Mesodermal cell (in vitro differentiated cells): ENCODE measurements at regions not wholly inside any gene's neighbourhood (a gene's known extent, or its start where the extent isn't known, plus 50 kb on each side); places are given as distances from the start of the nearest gene placed in this dataset.
"Not testable (repeated sequence)": the region's sequence is repeated elsewhere in the genome, so short reads cannot be mapped to it uniquely, and the experiment has no call there.

Experiments
- H3K27ac ChIP-seq: 2 replicates; pipeline ENCODE4 v1.7.0; 2013; ENCODE audit warnings: mild to moderate bottlenecking, low read depth, low read length, moderate library complexity; ENCODE audit not compliant: severe bottlenecking
- H3K36me3 ChIP-seq: 2 replicates; pipeline ENCODE4 v1.7.1; 2013; ENCODE audit warnings: mild to moderate bottlenecking, low read length, moderate library complexity; ENCODE audit not compliant: control insufficient read depth, insufficient read depth
- H3K4me1 ChIP-seq: one replicate; pipeline ENCODE4 v1.7.1; 2013; ENCODE audit warnings: mild to moderate bottlenecking, low read length; ENCODE audit not compliant: insufficient read depth, control insufficient read depth, poor library complexity, severe bottlenecking
- H3K4me3 ChIP-seq: 2 replicates; pipeline ENCODE4 v1.7.0; 2013; ENCODE audit warnings: low read length, control low read depth, mild to moderate bottlenecking; ENCODE audit not compliant: insufficient read depth, poor library complexity, severe bottlenecking; ENCODE audit errors: extremely low read depth
- H3K9me3 ChIP-seq: 2 replicates; pipeline ENCODE4 v1.7.1; 2013; ENCODE audit warnings: mild to moderate bottlenecking, low read length, moderate library complexity; ENCODE audit not compliant: control insufficient read depth
- WGBS, 2 experiments: methylation state at CpG; one replicate each; pipeline ENCODE4 v1.1.5; 2013; ENCODE audit warnings: missing lambda C conversion rate in 2 of 2; ENCODE audit not compliant: insufficient coverage in 2 of 2; 5-methylcytosine and 5-hydroxymethylcytosine counted together

DNA sequence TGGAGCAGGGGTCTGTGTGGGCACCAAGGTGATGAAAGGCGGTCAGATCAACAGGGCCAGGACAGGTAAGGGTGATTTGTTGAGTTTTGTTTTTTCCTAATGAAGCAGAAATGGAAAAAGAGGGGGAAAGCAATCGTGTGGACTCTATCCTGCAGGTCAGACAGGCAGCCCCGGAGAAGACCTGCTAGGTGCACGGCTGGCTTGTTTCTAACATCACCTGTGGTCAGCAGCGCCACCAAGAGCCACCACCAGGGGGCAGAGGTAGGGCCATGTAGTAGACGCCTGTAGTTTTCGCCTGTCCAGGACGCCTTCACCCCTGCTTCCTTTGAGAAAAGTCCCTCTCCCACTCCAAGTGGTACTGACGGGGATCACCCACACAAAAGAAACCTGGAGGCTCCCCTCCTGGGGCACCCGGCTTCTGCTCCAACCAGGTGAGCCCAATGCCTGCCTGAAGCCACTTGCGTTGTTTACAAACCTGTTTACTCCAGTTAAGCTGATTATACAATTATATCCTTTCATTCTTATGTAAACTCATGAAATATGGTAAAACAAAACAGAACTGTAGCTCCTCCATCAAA lies 54.2 kb upstream of the SEC14L1 start:
- WGBS, 2 experiments: 24 to 25% methylated on average over 6 to 9 of the region's 11 CpGs
- peaks cover 3% of the 10 kb centered on the region for H3K36me3 ChIP-seq
- no peaks in the 10 kb centered on the region for H3K9me3 ChIP-seq
- H3K4me3 ChIP-seq: no peak overlapping the region
- peaks cover 3% of the 10 kb centered on the region for H3K4me1 ChIP-seq
- H3K27ac ChIP-seq: no peak overlapping the region

DNA sequence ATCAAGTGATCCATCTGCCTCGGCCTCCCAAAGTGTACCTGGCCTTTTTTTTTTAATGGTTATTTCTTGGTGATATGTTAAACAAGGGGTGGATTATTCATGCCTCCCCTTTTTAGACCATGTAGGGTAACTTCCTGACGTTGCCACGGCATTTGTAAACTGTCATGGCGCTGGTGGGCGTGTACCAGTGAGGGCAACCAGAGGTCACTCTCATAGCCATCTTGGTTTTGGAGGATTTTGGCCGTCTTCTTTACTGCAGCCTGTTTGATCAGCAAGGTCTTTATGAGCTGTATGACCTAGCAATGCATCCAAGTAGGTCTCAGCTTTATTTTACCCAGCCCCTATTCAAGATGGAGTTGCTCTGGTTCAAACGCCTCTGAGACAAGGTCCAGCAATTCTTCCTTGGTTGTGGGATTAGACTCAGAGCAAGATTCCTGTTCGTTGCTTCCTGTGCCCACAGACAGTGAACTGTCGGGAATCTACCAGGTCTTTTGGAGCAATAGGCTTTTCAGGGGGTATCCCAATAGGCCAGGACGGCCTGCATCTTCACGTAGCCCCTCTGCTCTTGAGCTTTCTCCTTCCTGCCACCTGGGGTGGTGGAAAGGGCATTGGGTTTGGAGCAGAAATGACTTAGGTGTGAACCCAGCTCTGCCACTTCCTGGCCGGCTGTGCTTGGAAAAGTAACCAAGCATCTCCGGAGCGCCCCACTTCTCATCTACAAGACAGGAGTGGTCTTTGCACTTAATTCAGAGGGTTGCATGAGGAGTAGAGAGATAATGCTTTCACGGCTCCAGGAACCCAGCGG lies 52.9 kb upstream of the SEC14L1 start:
- Histone ChIP-seq H3K9me3 (no peaks in the 10 kb centered on the region), H3K27ac (no peak overlapping the region), H3K4me1 (peaks cover 3% of the 10 kb centered on the region), H3K4me3 (peak overlapping the region; percentile 54), H3K36me3 (peaks cover 6% of the 10 kb centered on the region)
- 86 to 87% methylated on average over 10 to 11 of the region's 16 CpGs for WGBS, 2 experiments

DNA sequence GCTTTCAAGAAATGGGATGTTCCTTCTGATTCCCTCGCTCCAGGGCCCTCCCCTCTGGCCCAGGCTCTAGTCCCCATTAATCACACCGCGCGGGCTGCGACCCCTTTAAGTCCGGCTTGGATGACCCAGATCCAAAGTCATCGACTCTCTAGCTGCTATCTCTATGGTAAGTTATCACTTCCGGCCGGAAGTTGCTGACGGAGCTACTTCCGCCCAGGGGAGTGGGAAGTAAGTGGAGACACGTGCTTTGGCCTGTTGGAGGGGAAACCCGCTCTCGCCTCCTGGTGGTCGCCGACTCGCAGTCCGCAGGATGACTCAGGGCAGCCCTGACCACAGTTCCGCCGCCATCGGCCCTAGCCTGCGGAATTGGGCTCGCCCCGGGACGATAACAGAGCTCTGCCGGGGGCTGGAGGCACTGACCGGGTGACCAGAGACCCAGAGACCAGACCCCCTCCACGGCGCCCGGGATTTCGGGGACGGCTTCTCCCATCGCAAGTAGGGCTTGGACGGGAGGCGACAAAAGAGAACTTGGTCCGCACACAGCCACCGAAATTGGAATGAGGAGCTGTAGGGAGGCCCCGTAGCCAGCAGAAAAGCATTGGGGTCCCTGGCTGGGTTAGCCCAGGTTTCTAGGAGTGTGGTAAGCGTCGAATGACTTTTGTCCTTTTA lies 52.2 kb upstream of the SEC14L1 start:
- 43 to 48% methylated on average over 38 of the region's 40 CpGs for WGBS, 2 experiments
- H3K9me3 ChIP-seq: no peaks in the 10 kb centered on the region

DNA sequence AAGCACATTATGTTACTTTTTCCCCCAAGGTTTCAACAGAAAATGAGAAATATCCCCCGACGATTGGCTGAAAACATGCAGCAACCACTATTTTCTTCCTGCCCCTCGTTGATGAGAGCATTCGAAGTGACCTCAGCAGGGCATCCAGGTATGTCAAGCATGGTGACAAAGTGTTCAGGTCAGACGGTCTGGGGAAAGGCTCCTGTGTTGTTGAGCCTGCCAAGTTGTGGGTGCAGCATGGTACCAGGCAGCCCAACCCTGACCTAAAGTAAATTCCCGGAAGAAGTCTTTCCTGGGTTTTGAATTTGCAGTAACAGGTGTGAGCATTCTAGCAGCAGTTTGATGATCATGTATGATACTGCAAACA lies 51.7 kb upstream of the SEC14L1 start:
- Histone ChIP-seq H3K27ac (peak overlapping the region; percentile 76), H3K4me1 (peaks cover 3% of the 10 kb centered on the region), H3K9me3 (no peaks in the 10 kb centered on the region), H3K4me3 (peak overlapping the region; percentile 54), H3K36me3 (peaks cover 18% of the 10 kb centered on the region)
- 41 to 51% methylated on average over 6 of the region's 6 CpGs for WGBS, 2 experiments

More for the DNA sequence above, 52.2 kb upstream of the SEC14L1 start:
- Histone ChIP-seq H3K4me1 (peaks cover 3% of the 10 kb centered on the region), H3K27ac (peak overlapping the region; percentile 76), H3K36me3 (peaks cover 13% of the 10 kb centered on the region), H3K4me3 (peak overlapping the region; percentile 54)

DNA sequence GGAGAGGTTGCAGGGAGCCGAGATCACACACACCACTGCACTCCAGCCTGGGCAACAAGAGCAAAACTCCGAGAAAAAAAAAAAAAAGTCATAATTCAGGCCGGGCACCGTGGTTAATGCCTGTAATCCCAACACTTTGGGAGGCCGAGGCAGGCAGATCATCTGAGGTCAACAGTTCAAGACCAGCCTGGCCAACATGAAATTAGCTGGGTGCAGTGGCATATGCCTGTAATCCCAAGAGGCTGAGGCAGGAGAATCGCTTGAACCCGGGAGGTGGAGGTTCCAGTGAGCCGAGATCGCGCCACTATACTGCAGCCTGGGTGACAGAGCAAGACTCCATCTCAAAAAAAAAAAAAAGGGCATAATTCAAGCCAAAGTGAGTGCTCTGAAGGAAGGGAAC lies 50.8 kb upstream of the SEC14L1 start:
- 88 to 91% methylated on average over 7 to 10 of the region's 10 CpGs for WGBS, 2 experiments

DNA sequence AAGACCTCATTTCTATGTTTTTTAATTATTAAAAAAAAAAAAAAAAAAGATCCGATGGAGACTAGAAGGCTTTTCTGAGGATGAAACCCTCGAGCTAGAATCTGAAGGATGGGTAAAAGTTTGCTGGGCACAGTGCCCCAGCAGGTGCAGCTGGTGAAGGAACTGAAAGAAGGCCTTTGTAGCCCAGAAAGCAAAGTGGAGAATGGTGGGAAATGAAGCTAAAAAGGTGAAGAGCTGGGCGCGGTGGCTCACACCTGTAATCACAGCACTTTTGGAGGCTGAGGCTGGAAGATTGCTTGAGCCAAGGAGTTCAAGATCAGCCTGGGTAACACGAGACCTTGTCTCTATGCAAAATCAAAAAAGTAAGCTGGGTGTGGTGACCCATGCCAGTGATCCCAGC lies 50.3 kb upstream of the SEC14L1 start:
- Histone ChIP-seq H3K27ac (no peak overlapping the region), H3K4me3 (no peak overlapping the region), H3K4me1 (peaks cover 3% of the 10 kb centered on the region), H3K9me3 (no peaks in the 10 kb centered on the region), H3K36me3 (peaks cover 23% of the 10 kb centered on the region)
- 93 to 94% methylated on average over 3 to 4 of the region's 5 CpGs for WGBS, 2 experiments

More for the DNA sequence above, 50.8 kb upstream of the SEC14L1 start:
- not testable (repeated sequence) for H3K9me3 ChIP-seq, H3K4me3 ChIP-seq, H3K4me1 ChIP-seq, H3K27ac ChIP-seq
- H3K36me3 ChIP-seq: peaks cover 21% of the 10 kb centered on the region
